ENCODE measurements at regions not wholly inside any gene's neighbourhood (a gene's known extent, or its start where the extent isn't known, plus 50 kb on each side); places are given as distances from the start of the nearest gene placed in this dataset.

- DNase-seq (ENCODE audit: low spot score): no peak
- Histone ChIP-seq H4K20me1 (ENCODE audit: insufficient read depth, poor library complexity, severe bottlenecking) (no peaks in the 10 kb centered on the region), H3K4me1 (ENCODE audit: insufficient read depth) (no peaks in the 10 kb centered on the region), H3K4me3 (no peak overlapping the region), H3K27ac (no peak overlapping the region), H3K9me3 (ENCODE audit: low read depth) (no peaks in the 10 kb centered on the region), H2AFZ (no peak overlapping the region), H3K27me3 (no peaks in the 10 kb centered on the region), H3K9me2 (replicated peaks; ENCODE audit: insufficient read depth) (no peaks in the 10 kb centered on the region), H3K36me3 (replicated peaks; ENCODE audit: insufficient read depth, low read depth) (no peaks in the 10 kb centered on the region), H3K79me2 (no peaks in the 10 kb centered on the region), H3K4me2 (no peak overlapping the region)
- TF ChIP-seq EZH2phosphoT487 (IDR thresholded peaks at IDR 0.05; ENCODE audit: low read depth, severe bottlenecking, unreplicated experiment) (no peak), EZH2 (IDR thresholded peaks at IDR 0.05; ENCODE audit: borderline replicate concordance) (no peak)
- TF ChIP-seq, protein P1, sequence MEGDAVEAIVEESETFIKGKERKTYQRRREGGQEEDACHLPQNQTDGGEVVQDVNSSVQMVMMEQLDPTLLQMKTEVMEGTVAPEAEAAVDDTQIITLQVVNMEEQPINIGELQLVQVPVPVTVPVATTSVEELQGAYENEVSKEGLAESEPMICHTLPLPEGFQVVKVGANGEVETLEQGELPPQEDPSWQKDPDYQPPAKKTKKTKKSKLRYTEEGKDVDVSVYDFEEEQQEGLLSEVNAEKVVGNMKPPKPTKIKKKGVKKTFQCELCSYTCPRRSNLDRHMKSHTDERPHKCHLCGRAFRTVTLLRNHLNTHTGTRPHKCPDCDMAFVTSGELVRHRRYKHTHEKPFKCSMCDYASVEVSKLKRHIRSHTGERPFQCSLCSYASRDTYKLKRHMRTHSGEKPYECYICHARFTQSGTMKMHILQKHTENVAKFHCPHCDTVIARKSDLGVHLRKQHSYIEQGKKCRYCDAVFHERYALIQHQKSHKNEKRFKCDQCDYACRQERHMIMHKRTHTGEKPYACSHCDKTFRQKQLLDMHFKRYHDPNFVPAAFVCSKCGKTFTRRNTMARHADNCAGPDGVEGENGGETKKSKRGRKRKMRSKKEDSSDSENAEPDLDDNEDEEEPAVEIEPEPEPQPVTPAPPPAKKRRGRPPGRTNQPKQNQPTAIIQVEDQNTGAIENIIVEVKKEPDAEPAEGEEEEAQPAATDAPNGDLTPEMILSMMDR (IDR thresholded peaks at IDR 0.05; ENCODE audit: poor library complexity): no peak
- 50% methylated on average over 4 of the region's 4 CpGs for WGBS (ENCODE audit: low lambda C conversion rate, missing lambda C conversion rate)
These were observed 861.5 kb downstream of the SORCS1 start for GRCh38 chr10:106302961-106303360.

GRCh38 chr10:106301146-106301545 lies 863.4 kb downstream of the SORCS1 start:
- Histone ChIP-seq H2AFZ (no peak overlapping the region), H3K9me2 (replicated peaks; ENCODE audit: insufficient read depth) (no peaks in the 10 kb centered on the region), H3K4me3 (no peak overlapping the region), H3K36me3 (replicated peaks; ENCODE audit: insufficient read depth, low read depth) (no peaks in the 10 kb centered on the region), H3K9me3 (ENCODE audit: low read depth) (no peaks in the 10 kb centered on the region), H3K4me1 (ENCODE audit: insufficient read depth) (no peaks in the 10 kb centered on the region), H3K4me2 (no peak overlapping the region), H3K27ac (no peak overlapping the region), H4K20me1 (ENCODE audit: insufficient read depth, poor library complexity, severe bottlenecking) (no peaks in the 10 kb centered on the region), H3K79me2 (no peaks in the 10 kb centered on the region), H3K27me3 (no peaks in the 10 kb centered on the region)
- TF ChIP-seq, protein P1 (IDR thresholded peaks at IDR 0.05; ENCODE audit: poor library complexity): no peak
- TF ChIP-seq EZH2phosphoT487 (IDR thresholded peaks at IDR 0.05; ENCODE audit: low read depth, severe bottlenecking, unreplicated experiment): no peak
- TF ChIP-seq EZH2 (IDR thresholded peaks at IDR 0.05; ENCODE audit: borderline replicate concordance): no peak
- no peak for DNase-seq (ENCODE audit: low spot score)
- WGBS (ENCODE audit: low lambda C conversion rate, missing lambda C conversion rate): 89% methylated on average over 1 of the region's 1 CpG

DNA sequence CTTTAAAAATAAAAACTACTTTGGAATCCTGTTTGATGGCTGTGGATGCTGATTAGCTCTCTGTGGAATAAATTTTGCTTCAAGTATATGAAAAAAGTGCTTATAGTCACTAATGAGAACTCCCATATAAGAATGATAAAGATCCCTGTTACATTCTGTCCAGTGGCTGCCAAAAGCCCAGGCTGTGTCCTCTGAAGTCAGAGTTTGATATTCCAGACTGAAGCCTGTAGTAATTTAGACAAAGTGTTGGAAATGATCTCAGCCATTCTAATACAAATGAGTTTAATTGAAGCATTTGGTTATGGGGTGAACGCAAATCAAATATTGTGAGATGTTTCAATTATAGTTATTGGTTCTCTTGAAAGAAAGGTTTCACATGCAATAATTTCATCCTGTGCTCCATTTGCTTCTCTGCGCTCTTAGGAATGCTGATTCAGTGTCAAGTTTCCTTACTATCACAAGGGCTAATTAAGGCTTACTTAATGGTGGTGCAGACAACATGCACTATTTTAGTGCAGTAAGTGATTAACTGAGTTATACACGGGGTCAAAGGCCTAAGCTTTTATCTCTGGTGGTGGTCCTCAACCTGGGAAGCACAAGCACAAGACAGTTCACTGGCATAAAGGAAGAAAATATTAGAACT lies 867.6 kb downstream of the SORCS1 start:
- Histone ChIP-seq H3K9me3 (ENCODE audit: low read depth) (no peaks in the 10 kb centered on the region), H3K36me3 (replicated peaks; ENCODE audit: insufficient read depth, low read depth) (no peaks in the 10 kb centered on the region), H3K4me2 (no peak overlapping the region), H3K9me2 (replicated peaks; ENCODE audit: insufficient read depth) (no peaks in the 10 kb centered on the region), H3K79me2 (no peaks in the 10 kb centered on the region), H3K4me3 (no peak overlapping the region), H3K4me1 (ENCODE audit: insufficient read depth) (no peaks in the 10 kb centered on the region), H3K27ac (no peak overlapping the region), H3K27me3 (no peaks in the 10 kb centered on the region), H2AFZ (no peak overlapping the region), H4K20me1 (ENCODE audit: insufficient read depth, poor library complexity, severe bottlenecking) (no peaks in the 10 kb centered on the region)
- DNase-seq (ENCODE audit: low spot score): no peak
- 55% methylated on average over 3 of the region's 3 CpGs for WGBS (ENCODE audit: low lambda C conversion rate, missing lambda C conversion rate)
- no peak for TF ChIP-seq EZH2 (IDR thresholded peaks at IDR 0.05; ENCODE audit: borderline replicate concordance)
- TF ChIP-seq EZH2phosphoT487 (IDR thresholded peaks at IDR 0.05; ENCODE audit: low read depth, severe bottlenecking, unreplicated experiment): no peak
- TF ChIP-seq, protein P1 (IDR thresholded peaks at IDR 0.05; ENCODE audit: poor library complexity): no peak
